Muscle of leg (tissue), 3 donors: ENCODE measurements at regions not wholly inside any gene's neighbourhood (a gene's known extent, or its start where the extent isn't known, plus 50 kb on each side); places are given as distances from the start of the nearest gene placed in this dataset.

ENCODE experiments used
- DNase-seq: peaks from one replicate; pipeline ENCODE4 v3.0.0; 2013
- H3K27ac ChIP-seq: one replicate; pipeline ENCODE4 v1.5.1; 2013; ENCODE audit warnings: mild to moderate bottlenecking, low read length, control low read depth
- H3K27me3 ChIP-seq: one replicate; pipeline ENCODE4 v1.6.1; 2013; ENCODE audit warnings: low read length; ENCODE audit not compliant: control insufficient read depth, insufficient read depth
- H3K36me3 ChIP-seq: one replicate; pipeline ENCODE4 v1.6.1; 2013; ENCODE audit warnings: low read length; ENCODE audit not compliant: control insufficient read depth, insufficient read depth
- H3K4me1 ChIP-seq: one replicate; pipeline ENCODE4 v1.6.1; 2013; ENCODE audit warnings: low read length; ENCODE audit not compliant: control insufficient read depth, insufficient read depth
- H3K4me3 ChIP-seq: one replicate; pipeline ENCODE4 v1.5.1; 2013; ENCODE audit warnings: low read length, control low read depth
- H3K9me3 ChIP-seq: replicated peaks from 2 replicates; pipeline ENCODE4 v1.6.1; 2013; ENCODE audit warnings: low read depth, low read length; ENCODE audit not compliant: control insufficient read depth
- WGBS: methylation state at CpG from one replicate; pipeline ENCODE4 v1.1.5; 2013; ENCODE audit warnings: missing lambda C conversion rate; ENCODE audit not compliant: insufficient coverage; 5-methylcytosine and 5-hydroxymethylcytosine counted together

- Histone ChIP-seq H3K36me3 (no peaks in the 10 kb centered on the region), H3K4me1 (no peaks in the 10 kb centered on the region), H3K27ac (no peak overlapping the region), H3K27me3 (peaks cover 2% of the 10 kb centered on the region), H3K4me3 (no peak overlapping the region), H3K9me3 (no peaks in the 10 kb centered on the region)
- DNase-seq = peak; percentile 20
- 40% methylated on average over 3 of the region's 5 CpGs for WGBS
Measured at GRCh38 chr5:173512637-173513435, 103.6 kb downstream of the BOD1 start.

GRCh38 chr5:173509060-173509459 is 107.4 kb downstream of the BOD1 start:
- Histone ChIP-seq H3K4me1 (no peaks in the 10 kb centered on the region), H3K27ac (no peak overlapping the region), H3K27me3 (peaks cover 2% of the 10 kb centered on the region), H3K36me3 (no peaks in the 10 kb centered on the region), H3K9me3 (peaks cover 8% of the 10 kb centered on the region), H3K4me3 (no peak overlapping the region)
- no peak for DNase-seq
- WGBS = no CpG with 5 or more reads among the region's 3 CpGs

- peaks cover 2% of the 10 kb centered on the region for H3K27me3 ChIP-seq
- H3K27ac ChIP-seq = no peak overlapping the region
- no peaks in the 10 kb centered on the region for H3K36me3 ChIP-seq
- peaks cover 8% of the 10 kb centered on the region for H3K9me3 ChIP-seq
- no peak overlapping the region for H3K4me3 ChIP-seq
- no CpG with 5 or more reads among the region's 5 CpGs for WGBS
- H3K4me1 ChIP-seq = no peaks in the 10 kb centered on the region
- peak; percentile 24 for DNase-seq
Measured at GRCh38 chr5:173507171-173507570, 109.3 kb downstream of the BOD1 start.

- peaks cover 8% of the 10 kb centered on the region for H3K9me3 ChIP-seq
- no peaks in the 10 kb centered on the region for H3K36me3 ChIP-seq
- no peaks in the 10 kb centered on the region for H3K27me3 ChIP-seq
- H3K4me1 ChIP-seq = peaks cover 10% of the 10 kb centered on the region
- no peak overlapping the region for H3K27ac ChIP-seq
- no peak for DNase-seq
- 93% methylated on average over 3 of the region's 3 CpGs for WGBS
- no peak overlapping the region for H3K4me3 ChIP-seq
Measured at GRCh38 chr5:173505634-173506033, 110.8 kb downstream of the BOD1 start.

- WGBS = 96% methylated on average over 12 of the region's 12 CpGs
- Histone ChIP-seq H3K4me1 (peaks cover 40% of the 10 kb centered on the region), H3K9me3 (peaks cover 8% of the 10 kb centered on the region), H3K27ac (no peak overlapping the region), H3K36me3 (no peaks in the 10 kb centered on the region), H3K27me3 (no peaks in the 10 kb centered on the region), H3K4me3 (no peak overlapping the region)
- DNase-seq = no peak
Measured at GRCh38 chr5:173501922-173502321, 114.5 kb downstream of the BOD1 start.

GRCh38 chr5:173501271-173501670 is 115.2 kb downstream of the BOD1 start:
- H3K4me1 ChIP-seq = peaks cover 47% of the 10 kb centered on the region
- WGBS = 61% methylated on average over 2 of the region's 8 CpGs
- peak; percentile 16 for DNase-seq

GRCh38 chr5:173500213-173500560 is 116.3 kb downstream of the BOD1 start:
- Histone ChIP-seq H3K4me3 (no peak overlapping the region), H3K27ac (no peak overlapping the region), H3K4me1 (peaks cover 52% of the 10 kb centered on the region), H3K27me3 (no peaks in the 10 kb centered on the region), H3K36me3 (no peaks in the 10 kb centered on the region), H3K9me3 (no peaks in the 10 kb centered on the region)
- 95% methylated on average over 5 of the region's 6 CpGs for WGBS
- DNase-seq = no peak

More at GRCh38 chr5:173501271-173501670, 115.2 kb downstream of the BOD1 start:
- Histone ChIP-seq H3K27me3 (no peaks in the 10 kb centered on the region), H3K4me3 (no peak overlapping the region), H3K36me3 (no peaks in the 10 kb centered on the region), H3K27ac (no peak overlapping the region), H3K9me3 (peaks cover 8% of the 10 kb centered on the region)

GRCh38 chr5:173499471-173500212 is 116.8 kb downstream of the BOD1 start:
- Histone ChIP-seq H3K9me3 (no peaks in the 10 kb centered on the region), H3K36me3 (no peaks in the 10 kb centered on the region), H3K27ac (peak overlapping the region; percentile 52), H3K4me3 (no peak overlapping the region), H3K4me1 (peaks cover 54% of the 10 kb centered on the region), H3K27me3 (no peaks in the 10 kb centered on the region)
- 77% methylated on average over 9 of the region's 14 CpGs for WGBS
- DNase-seq = peak; percentile 40

GRCh38 chr5:173498739-173499470 is 117.5 kb downstream of the BOD1 start:
- peak; percentile 59 for DNase-seq
- Histone ChIP-seq H3K36me3 (no peaks in the 10 kb centered on the region), H3K9me3 (no peaks in the 10 kb centered on the region), H3K4me3 (no peak overlapping the region), H3K4me1 (peaks cover 57% of the 10 kb centered on the region), H3K27ac (peak overlapping the region; percentile 52), H3K27me3 (no peaks in the 10 kb centered on the region)
- WGBS = 38% methylated on average over 7 of the region's 16 CpGs

GRCh38 chr5:173498286-173498685 is 118.2 kb downstream of the BOD1 start:
- Histone ChIP-seq H3K9me3 (no peaks in the 10 kb centered on the region), H3K36me3 (no peaks in the 10 kb centered on the region), H3K4me1 (peaks cover 57% of the 10 kb centered on the region), H3K4me3 (no peak overlapping the region), H3K27ac (peak overlapping the region; percentile 52), H3K27me3 (peaks cover 1% of the 10 kb centered on the region)
- peak; percentile 80 for DNase-seq
- 11% methylated on average over 1 of the region's 9 CpGs for WGBS
